AG10803 (cell line): ENCODE measurements at regions not wholly inside any gene's neighbourhood (a gene's known extent, or its start where the extent isn't known, plus 50 kb on each side); places are given as distances from the start of the nearest gene placed in this dataset.

ENCODE experiments used
- DNase-seq: peaks from one replicate; pipeline ENCODE4 v3.0.0; 2010; ENCODE audit warnings: low read depth
- H3K4me3 ChIP-seq: 2 replicates; pipeline ENCODE4 v1.5.1; 2011; ENCODE audit warnings: mild to moderate bottlenecking, low read length, control low read depth
- CTCF ChIP-seq: conservative IDR thresholded peaks from 2 replicates; pipeline ENCODE4 v1.5.1; 2011; ENCODE audit warnings: mild to moderate bottlenecking, low read length, control low read depth, inconsistent platforms

GRCh38 chr14:101500061-101500460 lies 61.2 kb upstream of the DIO3 start:
- TF ChIP-seq CTCF = no peak
- DNase-seq = no peak
- no peak overlapping the region for H3K4me3 ChIP-seq

GRCh38 chr14:101500681-101501080 lies 60.6 kb upstream of the DIO3 start:
- TF ChIP-seq CTCF = no peak
- no peak overlapping the region for H3K4me3 ChIP-seq

GRCh38 chr14:101501341-101501740 lies 60.0 kb upstream of the DIO3 start:
- no peak for TF ChIP-seq CTCF
- H3K4me3 ChIP-seq = no peak overlapping the region
- no peak for DNase-seq

More at GRCh38 chr14:101500681-101501080, 60.6 kb upstream of the DIO3 start:
- DNase-seq = no peak

- no peak overlapping the region for H3K4me3 ChIP-seq
- DNase-seq = no peak
- no peak for TF ChIP-seq CTCF
Measured at GRCh38 chr14:101501858-101502615, 59.3 kb upstream of the DIO3 start.

- TF ChIP-seq CTCF = no peak
- no peak for DNase-seq
Measured at GRCh38 chr14:101502761-101503392, 58.4 kb upstream of the DIO3 start.

GRCh38 chr14:101503431-101504095 lies 57.7 kb upstream of the DIO3 start:
- TF ChIP-seq CTCF = no peak
- H3K4me3 ChIP-seq = no peak overlapping the region
- DNase-seq = no peak

More at GRCh38 chr14:101502761-101503392, 58.4 kb upstream of the DIO3 start:
- H3K4me3 ChIP-seq = no peak overlapping the region
